ENCODE measurements at regions not wholly inside any gene's neighbourhood (a gene's known extent, or its start where the extent isn't known, plus 50 kb on each side); places are given as distances from the start of the nearest gene placed in this dataset.

- no peak for TF ChIP-seq CTCF (IDR thresholded peaks at IDR 0.05)
- no peak for TF ChIP-seq POLR2A (IDR thresholded peaks at IDR 0.05)
These were observed 138.3 kb upstream of the KLF14 start for GRCh38 chr7:130872341-130872740.

All from testis (tissue), 2 donors.